Loucy (cell line): ENCODE measurements at regions not wholly inside any gene's neighbourhood (a gene's known extent, or its start where the extent isn't known, plus 50 kb on each side); places are given as distances from the start of the nearest gene placed in this dataset.
"Not testable (repeated sequence)": the region's sequence is repeated elsewhere in the genome, so short reads cannot be mapped to it uniquely, and the experiment has no call there.

ENCODE experiments used
- CTCF ChIP-seq: fragments of 200-600 bp; sonication (generic); conservative IDR thresholded peaks from 2 replicates; pipeline ENCODE4 v1.5.1; 2014; ENCODE audit warnings: mild to moderate bottlenecking, antibody characterized with exemption, low read length
- EZH2phosphoT487 ChIP-seq: fragments of 200-600 bp; IDR thresholded peaks from 2 replicates; pipeline ENCODE4 v1.6.1; 2018; ENCODE audit warnings: antibody characterized with exemption, mild to moderate bottlenecking, moderate library complexity, borderline replicate concordance

- TF ChIP-seq EZH2phosphoT487, CTCF: not testable (repeated sequence)
Measured at GRCh38 chr6:47174063-47174462, 131.9 kb upstream of the ADGRF1 start.
